Muscle layer of duodenum (tissue), 2 donors: ENCODE measurements at regions not wholly inside any gene's neighbourhood (a gene's known extent, or its start where the extent isn't known, plus 50 kb on each side); places are given as distances from the start of the nearest gene placed in this dataset.
A peak's percentile ranks its signal among the peaks of the same experiment; 100 is the strongest.
"Not testable (repeated sequence)": the region's sequence is repeated elsewhere in the genome, so short reads cannot be mapped to it uniquely, and the experiment has no call there.

ENCODE experiments used
- H3K27ac ChIP-seq: one replicate; pipeline ENCODE4 v1.7.0; 2013; ENCODE audit warnings: mild to moderate bottlenecking, low read length
- H3K27me3 ChIP-seq: one replicate; pipeline ENCODE4 v1.7.0; 2013; ENCODE audit warnings: low read depth, mild to moderate bottlenecking, control low read depth, low read length
- H3K36me3 ChIP-seq, 2 donors: one replicate each; pipeline ENCODE4 v1.7.0; 2013; ENCODE audit warnings: low read length in 2 of 2, control low read depth in 1 of 2, mild to moderate bottlenecking in 1 of 2; ENCODE audit not compliant: insufficient read depth in 2 of 2, control insufficient read depth in 1 of 2
- H3K4me1 ChIP-seq, 2 donors: one replicate each; pipeline ENCODE4 v1.7.0; 2013; ENCODE audit warnings: low read length in 2 of 2, mild to moderate bottlenecking in 2 of 2, control low read depth in 1 of 2, moderate library complexity in 1 of 2; ENCODE audit not compliant: insufficient read depth in 2 of 2, control insufficient read depth in 1 of 2
- H3K4me3 ChIP-seq, 2 donors: one replicate each; pipeline ENCODE4 v1.7.0; 2013; ENCODE audit warnings: low read length in 2 of 2, low read depth in 1 of 2, mild to moderate bottlenecking in 1 of 2
- H3K9me3 ChIP-seq, 2 donors: one replicate each; pipeline ENCODE4 v1.7.0; 2013; ENCODE audit warnings: low read length in 2 of 2, control low read depth in 1 of 2, mild to moderate bottlenecking in 1 of 2; ENCODE audit not compliant: control insufficient read depth in 1 of 2
- donor health status: healthy.

- Histone ChIP-seq H3K9me3 (no peaks in the 10 kb centered on the region), H3K4me1 (no peaks in the 10 kb centered on the region), H3K27me3 (no peaks in the 10 kb centered on the region), H3K27ac (no peak overlapping the region), H3K36me3 (no peaks in the 10 kb centered on the region), H3K4me3 (no peak overlapping the region)
Observed at GRCh38 chr3:159739166-159739565, 249.5 kb upstream of the IL12A start.

GRCh38 chr3:159739969-159740368 is 248.7 kb upstream of the IL12A start:
- Histone ChIP-seq H3K27ac (no peak overlapping the region), H3K27me3 (no peaks in the 10 kb centered on the region), H3K4me3 (no peak overlapping the region), H3K9me3 (no peaks in the 10 kb centered on the region), H3K4me1 (no peaks in the 10 kb centered on the region), H3K36me3 (no peaks in the 10 kb centered on the region)

- H3K9me3 ChIP-seq = no peaks in the 10 kb centered on the region
- H3K27me3 ChIP-seq = no peaks in the 10 kb centered on the region
- H3K4me1 ChIP-seq = no peaks in the 10 kb centered on the region
- H3K4me3 ChIP-seq = no peak overlapping the region
- no peaks in the 10 kb centered on the region for H3K36me3 ChIP-seq
- H3K27ac ChIP-seq = no peak overlapping the region
Observed at GRCh38 chr3:159741281-159741680, 247.4 kb upstream of the IL12A start.

- Histone ChIP-seq H3K36me3 (no peaks in the 10 kb centered on the region), H3K27me3 (no peaks in the 10 kb centered on the region), H3K4me3 (no peak overlapping the region), H3K27ac (no peak overlapping the region), H3K4me1 (no peaks in the 10 kb centered on the region), H3K9me3 (no peaks in the 10 kb centered on the region)
Observed at GRCh38 chr3:159748425-159748824, 240.2 kb upstream of the IL12A start.

- H3K9me3 ChIP-seq = no peaks in the 10 kb centered on the region
- no peaks in the 10 kb centered on the region for H3K36me3 ChIP-seq
- H3K27me3 ChIP-seq = no peaks in the 10 kb centered on the region
- H3K27ac ChIP-seq = no peak overlapping the region
- H3K4me1 ChIP-seq = no peaks in the 10 kb centered on the region
- H3K4me3 ChIP-seq = no peak overlapping the region
Observed at GRCh38 chr3:159749406-159749805, 239.2 kb upstream of the IL12A start.

- Histone ChIP-seq H3K9me3 (no peaks in the 10 kb centered on the region), H3K4me3 (no peak overlapping the region), H3K4me1 (no peaks in the 10 kb centered on the region), H3K27me3 (no peaks in the 10 kb centered on the region), H3K36me3 (no peaks in the 10 kb centered on the region), H3K27ac (no peak overlapping the region)
Observed at GRCh38 chr3:159751146-159751545, 237.5 kb upstream of the IL12A start.

GRCh38 chr3:159751752-159752151 is 236.9 kb upstream of the IL12A start:
- Histone ChIP-seq H3K9me3 (no peaks in the 10 kb centered on the region), H3K4me1 (no peaks in the 10 kb centered on the region), H3K27ac (no peak overlapping the region), H3K4me3 (no peak overlapping the region), H3K36me3 (no peaks in the 10 kb centered on the region), H3K27me3 (no peaks in the 10 kb centered on the region)

GRCh38 chr3:159756279-159757207 is 232.1 kb upstream of the IL12A start:
- H3K9me3 ChIP-seq = not testable (repeated sequence)

GRCh38 chr3:159757341-159758060 is 231.1 kb upstream of the IL12A start:
- Histone ChIP-seq H3K4me1 (peaks cover 0 to 13% of the 10 kb centered on the region in 2 donors), H3K4me3 (no peak overlapping the region), H3K36me3 (no peaks in the 10 kb centered on the region), H3K27me3 (no peaks in the 10 kb centered on the region), H3K27ac (no peak overlapping the region), H3K9me3 (no peaks in the 10 kb centered on the region)

More at GRCh38 chr3:159756279-159757207, 232.1 kb upstream of the IL12A start:
- not testable (repeated sequence) for H3K36me3 ChIP-seq, H3K4me1 ChIP-seq, H3K4me3 ChIP-seq, H3K27ac ChIP-seq, H3K27me3 ChIP-seq

GRCh38 chr3:159760046-159760445 is 228.6 kb upstream of the IL12A start:
- H3K36me3 ChIP-seq = peaks cover 0 to 7% of the 10 kb centered on the region in 2 donors
- H3K9me3 ChIP-seq = no peaks in the 10 kb centered on the region
- no peak overlapping the region for H3K27ac ChIP-seq
- H3K4me3 ChIP-seq = no peak overlapping the region
- peaks cover 0 to 19% of the 10 kb centered on the region in 2 donors for H3K4me1 ChIP-seq
- H3K27me3 ChIP-seq = no peaks in the 10 kb centered on the region

GRCh38 chr3:159761369-159761768 is 227.3 kb upstream of the IL12A start:
- Histone ChIP-seq H3K4me3 (no peak overlapping the region), H3K27me3 (no peaks in the 10 kb centered on the region)

More at GRCh38 chr3:159761369-159761768, 227.3 kb upstream of the IL12A start:
- H3K4me1 ChIP-seq = peaks cover 0 to 19% of the 10 kb centered on the region in 2 donors
- peak overlapping the region; percentile 83 for H3K27ac ChIP-seq
- H3K9me3 ChIP-seq = no peaks in the 10 kb centered on the region
- peaks cover 0 to 12% of the 10 kb centered on the region in 2 donors for H3K36me3 ChIP-seq
